Tibial artery (tissue), 4 donors: ENCODE measurements at regions not wholly inside any gene's neighbourhood (a gene's known extent, or its start where the extent isn't known, plus 50 kb on each side); places are given as distances from the start of the nearest gene placed in this dataset.

ENCODE experiments used
- DNase-seq, 2 donors: peaks; one replicate each; pipeline ENCODE4 v3.0.0-alpha.2; 2019
- H3K27ac ChIP-seq, 2 donors: fragments of 200-600 bp; sonication (generic) in 1 of 2; 1 replicate in 1 of 2; 2 replicates in 1 of 2; pipeline ENCODE4 v1.5.1; 2018 to 2019; ENCODE audit warnings: mild to moderate bottlenecking in 1 of 2
- H3K27me3 ChIP-seq, 2 donors: fragments of 200-600 bp; sonication (generic) in 1 of 2; one replicate each; pipeline versions ENCODE4 v1.5.1 to v1.6.0; 2016 to 2019
- H3K36me3 ChIP-seq, 3 donors: fragments of 200-600 bp; sonication (generic) in 2 of 3; one replicate each; pipeline ENCODE4 v1.5.1; 2016 to 2019; ENCODE audit warnings: mild to moderate bottlenecking in 2 of 3
- H3K4me1 ChIP-seq, 4 donors: fragments of 200-600 bp; sonication (generic) in 2 of 4; 1 replicate in 3 of 4; 2 replicates in 1 of 4; pipeline ENCODE4 v1.5.1; 2016 to 2019
- H3K4me3 ChIP-seq, 2 donors: fragments of 200-600 bp; sonication (generic) in 1 of 2; 1 replicate in 1 of 2; 2 replicates in 1 of 2; pipeline ENCODE4 v1.5.1; 2018 to 2019; ENCODE audit warnings: mild to moderate bottlenecking in 2 of 2
- H3K9me3 ChIP-seq, 3 donors: fragments of 200-600 bp; sonication (generic) in 1 of 3; one replicate each; pipeline ENCODE4 v1.5.1; 2016 to 2019
- intact Hi-C: fragments of 100-400 bp; cut with DNase I; formaldehyde crosslinking; loops from one replicate; pipeline ENCODE4 v1.15.0; 2023; ENCODE audit warnings: low total_unique reads
- TF ChIP-seq, protein P1 (sequence below), 2 experiments: fragments of 200-600 bp in 1 of 2; fragments of 450-650 bp in 1 of 2; IDR thresholded peaks; one replicate each; pipeline ENCODE4 v1.5.1; 2017 to 2019; ENCODE audit warnings: antibody characterized with exemption in 2 of 2, mild to moderate bottlenecking in 1 of 2, moderate library complexity in 1 of 2

GRCh38 chr1:185425163-185425562, 108.1 kb upstream of the IVNS1ABP start:
- H3K9me3 ChIP-seq = no peaks in the 10 kb centered on the region
- peaks cover 0 to 10% (median 3%) of the 10 kb centered on the region in 4 donors for H3K4me1 ChIP-seq
- H3K36me3 ChIP-seq = no peaks in the 10 kb centered on the region
- H3K27ac ChIP-seq = no peak overlapping the region
- no peaks in the 10 kb centered on the region for H3K27me3 ChIP-seq
- DNase-seq = no peak
- no peak overlapping the region for H3K4me3 ChIP-seq
- intact Hi-C loops = loop anchor here (5.0 kb wide), 1 partner anchor 367 kb away; no protein-coding TSS in a partner anchor
- TF ChIP-seq, protein P1, sequence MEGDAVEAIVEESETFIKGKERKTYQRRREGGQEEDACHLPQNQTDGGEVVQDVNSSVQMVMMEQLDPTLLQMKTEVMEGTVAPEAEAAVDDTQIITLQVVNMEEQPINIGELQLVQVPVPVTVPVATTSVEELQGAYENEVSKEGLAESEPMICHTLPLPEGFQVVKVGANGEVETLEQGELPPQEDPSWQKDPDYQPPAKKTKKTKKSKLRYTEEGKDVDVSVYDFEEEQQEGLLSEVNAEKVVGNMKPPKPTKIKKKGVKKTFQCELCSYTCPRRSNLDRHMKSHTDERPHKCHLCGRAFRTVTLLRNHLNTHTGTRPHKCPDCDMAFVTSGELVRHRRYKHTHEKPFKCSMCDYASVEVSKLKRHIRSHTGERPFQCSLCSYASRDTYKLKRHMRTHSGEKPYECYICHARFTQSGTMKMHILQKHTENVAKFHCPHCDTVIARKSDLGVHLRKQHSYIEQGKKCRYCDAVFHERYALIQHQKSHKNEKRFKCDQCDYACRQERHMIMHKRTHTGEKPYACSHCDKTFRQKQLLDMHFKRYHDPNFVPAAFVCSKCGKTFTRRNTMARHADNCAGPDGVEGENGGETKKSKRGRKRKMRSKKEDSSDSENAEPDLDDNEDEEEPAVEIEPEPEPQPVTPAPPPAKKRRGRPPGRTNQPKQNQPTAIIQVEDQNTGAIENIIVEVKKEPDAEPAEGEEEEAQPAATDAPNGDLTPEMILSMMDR (IDR thresholded peaks at IDR 0.05) = no peak

DNA sequence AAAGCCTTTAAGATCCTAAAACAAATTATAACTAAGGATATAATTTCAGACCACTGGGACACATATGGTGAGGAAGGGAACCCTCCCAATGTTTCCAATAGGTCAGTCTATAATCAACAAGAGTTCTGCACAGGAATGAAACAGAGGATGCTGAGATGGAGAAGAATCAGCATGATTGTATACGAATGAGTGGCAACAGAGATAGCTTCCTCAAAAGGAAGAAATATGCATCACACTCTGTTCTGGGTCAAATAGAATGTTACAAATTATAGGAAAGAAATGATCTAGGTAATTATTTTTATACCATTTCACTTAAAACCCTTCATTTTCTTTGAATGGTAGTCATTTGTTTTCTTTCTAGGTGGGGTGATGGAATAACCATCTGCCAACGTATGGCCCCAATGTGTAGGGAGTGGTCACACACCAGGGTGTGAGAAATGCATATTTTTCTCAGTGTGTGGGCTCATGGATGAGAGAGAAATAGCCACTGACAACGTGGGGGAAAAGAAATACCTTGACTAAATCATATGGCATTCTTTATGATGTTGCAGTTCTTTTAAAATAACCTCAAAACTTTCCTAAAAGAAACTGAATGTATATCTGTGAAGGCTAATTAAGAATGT, 104.6 kb upstream of the IVNS1ABP start:
- H3K27ac ChIP-seq = no peak overlapping the region
- peaks cover 0 to 2% (median 0%) of the 10 kb centered on the region in 4 donors for H3K4me1 ChIP-seq
- TF ChIP-seq, protein P1 (IDR thresholded peaks at IDR 0.05) = no peak
- H3K4me3 ChIP-seq = no peak overlapping the region
- intact Hi-C loops = no loop called here
- H3K36me3 ChIP-seq = no peaks in the 10 kb centered on the region
- no peak for DNase-seq
- no peaks in the 10 kb centered on the region for H3K9me3 ChIP-seq
- H3K27me3 ChIP-seq = no peaks in the 10 kb centered on the region

DNA sequence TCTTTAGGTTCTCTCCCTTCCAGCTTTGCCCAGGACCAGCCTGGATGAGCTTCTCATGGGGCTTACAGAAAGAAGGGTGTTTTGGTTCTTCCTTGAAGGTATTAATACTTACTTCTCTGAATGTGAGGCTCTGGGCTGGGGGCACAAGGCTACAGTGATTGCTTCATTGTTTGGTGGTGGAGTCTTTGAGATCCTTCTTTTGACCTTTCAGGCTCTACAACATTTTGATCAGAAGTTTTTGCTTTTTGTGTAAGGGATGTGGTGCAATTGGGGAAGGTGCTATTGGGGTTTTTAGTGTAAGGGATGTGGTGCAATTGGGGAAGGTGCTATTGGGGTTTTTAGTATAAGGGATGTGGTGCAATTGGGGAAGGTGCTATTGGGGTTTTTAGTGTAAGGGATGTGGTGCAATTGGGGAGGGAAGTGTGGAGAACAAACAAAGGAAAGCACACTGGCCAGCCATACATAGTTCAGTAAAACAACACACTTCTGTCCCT, 103.6 kb upstream of the IVNS1ABP start:
- Histone ChIP-seq H3K27ac (no peak overlapping the region), H3K4me3 (no peak overlapping the region), H3K4me1 (no peaks in the 10 kb centered on the region), H3K9me3 (no peaks in the 10 kb centered on the region), H3K27me3 (no peaks in the 10 kb centered on the region), H3K36me3 (no peaks in the 10 kb centered on the region)
- intact Hi-C loops = no loop called here
- no peak for DNase-seq
- TF ChIP-seq, protein P1 (IDR thresholded peaks at IDR 0.05) = no peak

DNA sequence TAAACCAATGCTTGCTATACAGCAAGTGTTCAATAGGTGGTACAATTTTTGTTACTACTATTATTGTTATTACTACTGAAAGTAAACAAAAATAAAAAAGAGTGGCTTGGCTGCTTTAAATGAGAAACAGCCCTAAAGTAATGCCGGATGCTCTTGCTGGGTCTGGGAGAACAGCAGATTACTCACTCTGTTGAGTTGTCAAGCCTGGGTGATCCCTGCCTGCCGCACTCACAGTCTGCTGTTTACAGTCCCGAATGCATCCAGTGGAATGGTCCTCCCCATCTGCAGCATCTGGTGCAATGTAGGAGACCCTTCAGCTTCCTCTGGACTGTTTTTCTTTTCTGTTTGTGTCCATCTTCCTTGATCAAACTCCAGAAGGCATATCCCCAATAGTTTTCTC, 102.7 kb upstream of the IVNS1ABP start:
- intact Hi-C loops = no loop called here
- TF ChIP-seq, protein P1 (IDR thresholded peaks at IDR 0.05) = no peak

DNA sequence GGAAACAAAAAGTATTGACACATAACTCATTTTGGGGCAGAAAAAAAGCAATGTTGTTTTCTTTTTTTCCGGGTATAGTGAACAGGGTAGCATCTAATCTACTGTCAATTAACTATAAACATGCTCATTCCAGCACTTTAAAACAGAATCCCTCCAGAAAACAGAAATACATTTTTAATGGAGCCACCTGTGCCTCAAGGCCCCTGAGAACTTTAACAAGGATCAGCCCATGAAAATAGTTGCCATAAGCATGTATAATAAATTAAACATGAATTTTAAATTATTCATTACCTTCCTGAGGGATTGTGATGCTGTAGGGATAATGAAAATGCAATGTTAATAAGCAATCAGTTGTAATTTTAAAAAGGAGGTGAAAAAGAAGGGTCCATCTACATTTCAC, 101.4 kb upstream of the IVNS1ABP start:
- no peaks in the 10 kb centered on the region for H3K4me1 ChIP-seq
- intact Hi-C loops = no loop called here
- no peak overlapping the region for H3K27ac ChIP-seq
- no peaks in the 10 kb centered on the region for H3K9me3 ChIP-seq
- H3K4me3 ChIP-seq = no peak overlapping the region
- no peaks in the 10 kb centered on the region for H3K27me3 ChIP-seq
- no peaks in the 10 kb centered on the region for H3K36me3 ChIP-seq
- DNase-seq = no peak
- TF ChIP-seq, protein P1 (IDR thresholded peaks at IDR 0.05) = no peak

More for the DNA sequence above, 102.7 kb upstream of the IVNS1ABP start:
- Histone ChIP-seq H3K4me3 (no peak overlapping the region), H3K4me1 (no peaks in the 10 kb centered on the region), H3K27ac (no peak overlapping the region), H3K36me3 (no peaks in the 10 kb centered on the region), H3K9me3 (no peaks in the 10 kb centered on the region), H3K27me3 (no peaks in the 10 kb centered on the region)
- DNase-seq = no peak
